ENCODE measurements at regions not wholly inside any gene's neighbourhood (a gene's known extent, or its start where the extent isn't known, plus 50 kb on each side); places are given as distances from the start of the nearest gene placed in this dataset.

DNA sequence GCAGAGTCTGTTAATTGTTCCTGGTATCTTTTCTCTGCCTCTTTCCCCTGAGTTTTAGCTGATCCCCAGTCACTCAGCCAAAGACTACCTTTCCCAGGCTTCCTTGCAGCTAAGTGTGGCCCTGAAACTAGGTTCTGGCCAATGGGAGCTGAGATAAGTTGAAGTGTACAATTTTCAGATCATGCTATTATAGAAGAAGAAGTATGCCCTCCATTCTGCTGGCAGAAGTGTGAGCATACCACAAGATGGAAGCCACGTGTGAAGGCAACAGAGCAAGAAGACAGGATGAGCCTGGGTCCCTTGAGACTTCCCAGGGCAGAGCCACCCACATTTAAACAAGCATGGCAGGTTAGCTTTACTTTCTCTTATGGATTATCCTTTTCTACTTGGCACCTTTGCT is 273.2 kb downstream of the HIVEP2 start:
- TF ChIP-seq, protein P1, sequence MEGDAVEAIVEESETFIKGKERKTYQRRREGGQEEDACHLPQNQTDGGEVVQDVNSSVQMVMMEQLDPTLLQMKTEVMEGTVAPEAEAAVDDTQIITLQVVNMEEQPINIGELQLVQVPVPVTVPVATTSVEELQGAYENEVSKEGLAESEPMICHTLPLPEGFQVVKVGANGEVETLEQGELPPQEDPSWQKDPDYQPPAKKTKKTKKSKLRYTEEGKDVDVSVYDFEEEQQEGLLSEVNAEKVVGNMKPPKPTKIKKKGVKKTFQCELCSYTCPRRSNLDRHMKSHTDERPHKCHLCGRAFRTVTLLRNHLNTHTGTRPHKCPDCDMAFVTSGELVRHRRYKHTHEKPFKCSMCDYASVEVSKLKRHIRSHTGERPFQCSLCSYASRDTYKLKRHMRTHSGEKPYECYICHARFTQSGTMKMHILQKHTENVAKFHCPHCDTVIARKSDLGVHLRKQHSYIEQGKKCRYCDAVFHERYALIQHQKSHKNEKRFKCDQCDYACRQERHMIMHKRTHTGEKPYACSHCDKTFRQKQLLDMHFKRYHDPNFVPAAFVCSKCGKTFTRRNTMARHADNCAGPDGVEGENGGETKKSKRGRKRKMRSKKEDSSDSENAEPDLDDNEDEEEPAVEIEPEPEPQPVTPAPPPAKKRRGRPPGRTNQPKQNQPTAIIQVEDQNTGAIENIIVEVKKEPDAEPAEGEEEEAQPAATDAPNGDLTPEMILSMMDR (conservative IDR thresholded peaks at IDR 0.05; ENCODE audit: low read length), result no peak
- no peak for TF ChIP-seq EZH2phosphoT487 (IDR thresholded peaks at IDR 0.05; ENCODE audit: borderline replicate concordance, low read depth, low read length)
